ENCODE measurements at regions not wholly inside any gene's neighbourhood (a gene's known extent, or its start where the extent isn't known, plus 50 kb on each side); places are given as distances from the start of the nearest gene placed in this dataset.

DNA sequence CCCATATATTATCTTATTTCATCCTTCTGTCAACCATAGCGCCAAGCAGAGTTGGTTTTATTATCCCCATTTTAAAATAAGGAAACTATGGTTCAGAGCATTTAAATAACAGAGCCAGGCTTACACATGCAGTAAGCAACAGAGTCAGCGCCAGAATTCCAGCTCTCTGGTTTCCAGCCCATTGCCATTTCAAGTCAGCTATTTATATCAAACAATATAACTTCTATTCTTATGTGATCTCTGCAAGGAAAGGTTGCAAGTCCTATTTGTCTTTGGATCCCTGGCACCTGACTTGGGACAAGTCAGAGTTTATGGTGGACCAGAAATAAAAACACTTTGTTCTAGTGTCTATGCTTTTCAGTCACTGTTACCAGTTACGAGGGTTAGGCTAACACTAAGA lies 174.1 kb upstream of the EEA1 start:
- no peak for DNase-seq (ENCODE audit: low read depth in 2 of 2)

GRCh38 chr12:93104535-93104934 lies 175.4 kb upstream of the EEA1 start:
- no peak for DNase-seq (ENCODE audit: low read depth in 2 of 2)

- DNase-seq (ENCODE audit: low read depth in 2 of 2), result no peak
Observed at GRCh38 chr12:93106910-93107309, 177.8 kb upstream of the EEA1 start.

DNA sequence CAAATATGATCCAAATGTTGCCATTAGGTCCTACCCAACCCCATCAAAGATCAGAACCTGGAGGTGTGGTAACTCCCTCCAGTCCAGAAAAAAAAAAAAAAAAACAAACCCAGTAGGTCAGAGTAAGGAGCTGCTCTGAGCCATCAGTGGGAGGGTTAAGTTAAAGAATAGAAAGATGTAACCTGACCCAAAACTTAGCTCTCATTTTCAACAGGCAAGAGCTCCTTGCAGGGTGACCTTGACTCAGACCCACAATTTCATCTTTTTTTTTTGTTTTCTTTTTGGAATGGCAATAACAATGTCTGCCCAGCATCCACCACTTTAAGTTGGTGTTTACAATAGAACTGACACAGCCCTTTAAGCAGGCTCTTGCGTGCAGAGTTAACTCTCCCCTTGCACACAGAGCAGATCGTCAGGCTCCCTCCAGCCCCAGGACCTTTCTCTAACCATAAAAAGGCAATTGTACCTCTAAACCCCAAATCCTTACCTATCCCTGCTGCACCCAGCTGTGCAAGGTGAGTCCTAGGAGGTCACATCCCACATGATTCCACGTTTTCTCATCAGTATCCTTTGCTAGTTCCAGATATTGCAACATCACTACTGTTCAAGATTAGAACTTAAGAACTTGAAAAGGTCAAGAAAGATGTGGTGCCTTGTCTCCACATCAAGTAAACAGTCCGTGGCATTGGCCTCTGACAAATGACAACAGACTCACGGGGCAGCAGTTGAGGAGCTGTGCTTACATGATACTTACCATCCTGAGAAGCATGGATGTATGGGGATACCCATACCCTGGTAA lies 178.6 kb upstream of the EEA1 start:
- DNase-seq (ENCODE audit: low read depth in 2 of 2), result no peak

DNA sequence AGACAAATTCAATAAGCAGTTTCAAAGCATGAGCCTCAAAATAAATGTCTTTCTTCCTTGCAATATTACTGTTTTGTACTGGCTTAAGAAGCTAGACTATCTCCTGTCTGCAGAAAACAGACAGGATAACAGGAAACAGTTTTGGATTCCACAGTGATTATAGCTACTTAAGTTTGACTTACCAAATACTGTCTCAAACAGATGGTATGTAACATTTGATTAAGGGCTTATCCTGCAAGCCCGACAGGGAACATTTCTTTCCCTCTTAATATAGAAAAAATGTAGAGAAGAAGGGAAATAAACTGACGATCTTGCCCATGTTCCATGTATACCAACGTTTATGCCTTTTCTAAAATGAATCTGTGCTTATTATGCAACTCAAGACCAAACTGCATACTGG lies 179.9 kb upstream of the EEA1 start:
- no peak for DNase-seq (ENCODE audit: low read depth in 2 of 2)

DNA sequence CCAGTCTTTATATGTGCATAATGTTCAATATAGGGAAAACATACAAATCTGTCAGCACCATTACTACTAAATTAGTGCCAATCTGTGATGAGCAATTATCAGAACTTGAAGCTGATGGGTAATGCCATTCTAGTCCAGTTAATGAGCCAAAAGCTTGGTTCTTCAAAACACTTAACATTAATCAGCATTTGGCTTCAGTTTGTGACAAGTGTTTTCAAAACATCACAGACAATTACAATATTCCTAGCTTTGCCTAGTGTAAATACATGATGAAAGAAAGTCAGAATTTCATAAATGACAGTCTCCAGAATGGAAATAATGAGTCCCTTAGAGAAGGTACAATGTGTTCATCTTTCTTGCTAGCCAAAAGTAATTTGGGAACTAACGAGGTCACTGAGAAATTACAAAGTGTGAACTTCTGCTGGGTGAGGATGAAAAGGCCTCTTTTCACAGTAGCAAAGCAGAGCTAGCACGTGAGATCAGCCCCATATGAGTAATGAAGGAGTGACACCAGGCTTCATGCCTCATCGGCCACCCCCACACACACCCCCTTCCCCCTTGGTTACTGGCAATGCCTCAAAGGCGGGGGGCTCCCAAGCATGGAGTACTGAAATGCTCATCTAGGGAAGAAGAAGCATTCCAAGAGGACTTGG lies 180.6 kb upstream of the EEA1 start:
- DNase-seq (ENCODE audit: low read depth in 2 of 2), result peak; percentile 7 to 15

- no peak for DNase-seq (ENCODE audit: low read depth in 2 of 2)
Observed at GRCh38 chr12:93111773-93112172, 182.7 kb upstream of the EEA1 start.

DNA sequence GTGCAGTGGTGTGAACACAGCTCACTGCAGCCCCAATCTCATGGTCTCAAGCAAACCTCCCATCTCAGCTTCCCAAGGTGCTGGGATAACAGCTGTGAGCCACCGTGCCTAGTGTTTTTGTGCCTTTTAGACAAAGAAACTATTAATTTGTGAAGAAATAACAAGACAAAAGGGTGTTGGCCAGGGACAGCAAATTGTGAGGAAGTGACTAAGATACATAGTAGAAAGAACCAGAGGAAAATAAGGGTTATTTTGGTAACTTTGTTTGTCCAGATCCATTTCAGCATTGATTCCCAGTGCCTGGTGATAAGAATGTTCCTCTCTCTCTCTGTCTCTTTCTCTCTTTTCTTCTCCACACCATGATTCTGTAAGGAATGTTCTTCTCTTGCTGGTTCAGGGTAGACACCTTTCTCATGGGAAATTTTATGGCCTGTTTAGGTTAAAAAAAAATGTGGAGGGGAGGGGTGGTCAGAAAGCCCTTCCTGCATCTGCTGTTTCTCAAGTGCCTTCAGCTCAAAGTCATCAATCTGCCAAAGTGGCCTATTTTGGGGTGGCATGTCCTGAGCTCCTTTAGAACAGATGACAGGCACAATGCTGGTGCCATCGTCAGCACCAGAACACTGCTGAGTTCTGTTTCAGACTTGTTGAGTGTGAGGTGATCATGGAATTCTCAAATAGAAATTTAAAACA lies 184.4 kb upstream of the EEA1 start:
- no peak for DNase-seq (ENCODE audit: low read depth in 2 of 2)

DNA sequence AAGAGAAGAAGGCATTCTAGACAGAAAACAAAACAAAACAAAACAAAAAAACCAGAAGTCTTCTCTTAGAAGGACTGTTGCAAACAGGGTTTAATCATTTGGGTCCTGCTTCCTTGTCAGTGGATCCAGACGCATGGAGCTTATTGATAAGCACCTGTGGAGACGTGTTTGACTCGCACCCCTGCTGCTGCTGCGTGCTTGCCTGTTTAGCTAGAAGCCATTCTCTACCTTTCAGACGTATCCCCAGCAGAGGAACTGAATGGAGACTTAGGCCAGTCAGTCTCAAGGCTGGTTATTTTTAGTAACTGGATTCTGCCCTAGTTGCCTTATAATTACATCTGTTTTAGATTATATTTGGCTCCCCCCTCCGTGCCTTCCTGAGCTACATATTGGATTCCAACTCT lies 186.1 kb upstream of the EEA1 start:
- no peak for DNase-seq (ENCODE audit: low read depth in 2 of 2)

- no peak for DNase-seq (ENCODE audit: low read depth in 2 of 2)
Observed at GRCh38 chr12:93115646-93116045, 186.6 kb upstream of the EEA1 start.

DNA sequence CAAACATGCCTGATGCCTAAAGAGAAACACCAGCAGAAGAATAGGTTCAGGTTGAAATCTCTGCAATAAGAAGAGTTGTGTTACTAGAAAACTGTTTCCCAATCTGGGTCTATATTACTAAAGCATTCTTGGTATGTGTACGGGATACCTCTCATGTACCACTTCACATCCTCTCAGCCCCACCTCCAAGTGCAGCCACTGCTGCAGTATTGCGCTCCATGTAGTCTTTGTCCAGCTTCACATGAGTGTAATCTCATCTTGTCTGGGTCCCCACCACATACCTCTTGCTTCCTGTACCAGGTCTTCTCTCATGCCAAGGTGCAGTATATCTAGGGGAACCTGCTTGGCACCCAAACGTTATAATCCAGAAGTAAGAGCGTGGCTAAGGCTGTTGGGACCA lies 187.5 kb upstream of the EEA1 start:
- no peak for DNase-seq (ENCODE audit: low read depth in 2 of 2)

DNA sequence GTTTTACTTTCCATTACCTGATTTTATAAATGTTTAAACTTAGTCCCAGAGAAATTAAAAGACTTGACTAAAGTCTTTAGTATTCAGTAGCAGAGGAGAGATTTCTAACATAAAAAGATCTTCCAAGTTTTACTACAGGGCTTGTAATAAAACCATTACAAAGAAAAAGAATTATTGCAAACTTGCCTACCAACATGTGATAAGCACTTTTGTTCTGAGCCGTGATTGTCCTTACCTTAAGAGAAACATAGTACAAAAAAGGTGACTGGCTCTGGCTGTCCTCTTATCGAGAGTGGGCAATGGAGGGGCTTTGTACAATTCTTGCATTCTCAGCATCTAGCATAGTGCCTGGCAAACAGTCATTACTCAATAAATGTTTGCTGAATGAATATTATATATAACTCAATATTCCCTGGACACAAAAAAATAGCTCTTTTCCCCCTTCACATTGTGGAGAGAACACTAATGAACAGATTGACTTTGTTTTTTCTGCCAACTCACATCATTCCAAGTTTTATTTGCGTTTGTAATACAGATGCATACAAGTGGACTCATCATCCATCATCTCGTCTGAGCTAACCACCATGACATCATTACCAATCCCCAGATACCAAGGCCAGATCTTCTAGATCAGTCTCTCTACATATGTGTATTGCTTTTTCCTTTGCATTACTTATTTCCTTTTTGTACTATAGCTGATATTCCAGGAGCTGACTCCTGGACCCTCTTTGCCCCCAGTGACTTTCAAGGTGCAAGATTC lies 192.8 kb upstream of the EEA1 start:
- no peak for DNase-seq (ENCODE audit: low read depth in 2 of 2)

DNA sequence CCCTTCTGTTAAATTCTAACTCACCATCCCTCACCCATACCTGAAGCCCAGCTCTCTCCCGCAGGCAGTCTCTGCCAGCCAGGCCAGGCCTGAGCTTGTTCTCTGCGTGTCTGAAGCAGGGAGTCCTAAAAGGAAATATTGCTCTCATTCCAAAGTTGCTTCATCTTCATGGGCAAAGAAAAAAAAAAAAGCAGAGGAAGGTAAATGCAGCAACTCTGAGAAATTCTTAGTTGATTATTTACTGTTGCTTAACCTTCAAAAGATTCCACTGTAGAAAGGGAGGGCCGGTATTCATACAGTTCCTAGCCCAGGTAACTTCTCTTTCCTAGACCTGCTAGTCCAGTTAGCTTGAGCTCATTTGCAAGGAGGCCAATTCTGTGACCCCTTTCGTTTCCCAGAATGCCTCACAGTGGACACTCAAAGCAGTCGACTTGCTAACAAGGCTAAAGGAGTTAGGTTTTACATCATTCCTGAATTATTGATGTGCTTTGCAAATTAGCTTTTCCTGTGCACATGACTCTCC lies 193.5 kb upstream of the EEA1 start:
- no peak for DNase-seq (ENCODE audit: low read depth in 2 of 2)

- DNase-seq (ENCODE audit: low read depth in 2 of 2), result no peak
Observed at GRCh38 chr12:93125126-93125525, 196.0 kb upstream of the EEA1 start.

DNA sequence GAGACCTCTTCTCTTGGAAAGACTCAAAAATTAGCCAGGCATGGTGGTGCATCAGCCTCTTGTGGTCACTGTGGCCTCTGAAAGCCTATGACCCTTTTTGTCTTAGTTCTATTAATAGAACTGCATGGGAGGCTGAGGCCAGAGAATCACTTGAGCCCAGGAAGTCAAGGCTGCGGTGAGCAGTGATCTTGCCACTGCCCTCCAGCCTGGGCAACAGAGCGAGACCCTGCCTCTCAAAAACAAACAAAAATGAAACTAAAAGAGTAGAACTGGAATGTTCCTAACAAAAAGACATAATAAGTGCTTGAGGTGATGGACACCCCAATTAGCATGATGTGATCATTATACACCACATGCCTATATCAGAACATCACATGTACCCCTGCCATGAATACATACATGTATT lies 197.0 kb upstream of the EEA1 start:
- no peak for DNase-seq (ENCODE audit: low read depth in 2 of 2)

DNA sequence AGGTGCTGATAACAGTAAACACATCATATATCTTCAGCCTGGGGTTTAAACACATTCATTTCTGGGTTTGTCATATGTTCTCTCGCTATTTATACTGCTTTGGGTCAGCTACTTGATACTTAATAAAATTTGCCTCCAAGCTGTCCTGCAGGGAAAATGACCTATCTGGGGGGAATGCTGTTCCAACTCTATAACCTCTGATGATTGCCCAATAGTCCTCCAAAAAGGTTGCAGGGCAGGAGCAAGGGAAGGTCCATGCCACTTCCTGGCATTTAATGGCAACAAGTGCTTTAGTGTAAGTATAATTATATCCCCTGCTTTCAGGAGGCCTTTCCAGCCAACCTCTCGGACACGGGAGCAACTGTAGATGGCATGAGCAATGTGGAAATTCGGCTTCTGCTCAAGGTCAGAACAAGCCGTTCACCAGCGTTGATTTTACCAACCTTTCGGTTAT lies 198.0 kb upstream of the EEA1 start:
- DNase-seq (ENCODE audit: low read depth in 2 of 2), result no peak

DNA sequence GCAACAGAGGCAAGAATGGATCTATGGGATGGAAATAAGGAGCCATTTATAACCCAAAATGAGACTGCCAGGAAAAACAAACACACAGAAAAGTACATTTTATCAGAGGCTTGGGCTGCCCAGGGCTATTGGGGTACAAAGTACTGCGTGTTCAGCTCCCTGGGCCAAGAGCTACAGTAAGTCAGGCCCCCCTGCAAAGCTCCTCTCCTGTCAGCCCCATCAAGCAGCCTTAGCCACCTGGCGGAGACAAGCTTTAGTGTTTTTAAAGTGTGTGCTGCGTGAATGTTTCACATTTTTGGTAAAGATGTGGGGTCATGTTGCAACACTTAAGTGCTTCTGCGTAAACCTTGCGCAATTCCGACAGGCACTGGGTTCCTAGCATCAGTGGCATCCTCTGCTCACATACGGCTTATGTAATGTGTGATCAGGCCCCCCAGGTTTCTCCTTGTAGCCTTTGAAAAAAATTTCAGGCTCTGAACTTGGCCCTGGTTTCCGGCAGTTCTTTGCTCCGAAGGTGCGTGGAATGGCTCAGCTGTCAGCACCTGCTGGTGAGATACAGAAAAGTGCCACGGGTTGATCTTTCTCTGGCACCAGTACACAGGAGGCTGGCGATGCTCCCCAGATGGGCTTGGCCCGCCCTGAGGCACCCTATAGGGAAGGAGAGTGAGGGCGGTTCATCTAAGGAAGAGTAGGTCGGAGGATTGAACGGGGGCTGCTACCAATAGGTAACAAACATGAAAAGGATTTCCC lies 198.7 kb upstream of the EEA1 start:
- DNase-seq (ENCODE audit: low read depth in 2 of 2), result no peak

DNA sequence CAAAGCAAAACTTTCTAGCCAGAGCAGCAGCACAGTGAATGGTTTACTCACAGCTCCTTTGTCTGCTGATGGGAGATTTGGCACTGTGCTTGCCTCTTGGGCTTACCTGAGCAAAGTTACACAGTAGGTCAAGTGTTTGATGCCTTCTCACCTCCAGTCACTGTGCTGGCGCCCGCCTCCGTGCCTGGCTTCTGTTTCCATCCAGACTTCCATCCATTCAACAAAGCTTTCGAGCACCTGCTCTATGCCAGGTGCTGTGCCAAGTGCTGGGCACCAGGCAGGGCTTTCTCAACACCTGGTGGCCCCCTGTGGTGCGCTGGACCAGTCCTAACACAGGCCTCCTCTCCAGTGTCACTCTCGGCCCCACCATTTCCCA lies 199.2 kb upstream of the EEA1 start:
- DNase-seq (ENCODE audit: low read depth in 2 of 2), result no peak

DNA sequence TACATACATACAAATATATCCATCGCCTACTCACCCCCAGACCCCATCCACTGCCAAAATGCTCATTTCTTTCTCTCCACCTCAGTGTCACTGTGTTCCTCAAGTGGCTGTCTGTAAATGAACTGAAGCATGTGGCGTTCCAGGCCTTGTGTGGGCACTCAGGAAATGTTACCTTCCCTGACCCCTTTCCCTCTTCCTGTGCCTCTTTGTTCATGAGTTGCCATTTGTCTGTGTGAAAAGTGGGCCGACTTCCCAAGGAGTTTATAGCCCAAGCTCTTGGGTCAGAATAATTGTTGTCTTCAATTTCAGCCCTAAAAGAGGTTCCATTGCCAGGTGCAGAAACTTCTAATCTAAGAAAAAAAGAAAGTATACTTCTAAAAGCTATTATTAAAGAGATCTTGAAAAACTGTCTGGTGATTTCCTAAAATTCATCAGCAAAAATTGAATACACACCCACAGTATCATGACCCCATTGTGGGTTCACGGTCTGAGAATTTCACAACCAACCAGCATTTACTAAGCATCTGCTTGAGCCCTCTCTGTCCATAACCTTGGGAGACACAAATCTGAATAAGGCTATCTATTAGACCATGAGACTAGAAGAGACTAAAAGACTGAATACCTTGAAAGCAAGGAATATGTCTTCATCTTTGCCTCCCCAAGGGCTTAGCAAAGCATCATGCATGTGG lies 201.4 kb upstream of the EEA1 start:
- no peak for DNase-seq (ENCODE audit: low read depth in 2 of 2)

GRCh38 chr12:93133361-93133760 lies 204.3 kb upstream of the EEA1 start:
- DNase-seq (ENCODE audit: low read depth in 2 of 2), result no peak

Data from stimulated activated CD4-positive, alpha-beta T cell treated with anti-CD3 and anti-CD28 coated beads, Interleukin-12 subunit alpha, Interleukin-12 subunit beta, amount 100 ng/mL, for 24 hours (primary cell).